Keratinocyte (primary cell): ENCODE measurements at regions not wholly inside any gene's neighbourhood (a gene's known extent, or its start where the extent isn't known, plus 50 kb on each side); places are given as distances from the start of the nearest gene placed in this dataset.

Experiments used
- DNase-seq: peaks from one replicate; pipeline ENCODE4 v3.0.0-alpha.2; 2011; ENCODE audit warnings: low read depth, missing footprints, low spot score
- FAIRE-seq: peaks from 2 replicates; lab custom pipeline; 2011; peaks lifted over from hg19 to GRCh38; lab: Jason Lieb, UNC
- H2AFZ ChIP-seq: 2 replicates; pipeline ENCODE4 v1.6.0; 2012; ENCODE audit warnings: low read length, control low read depth, inconsistent platforms; ENCODE audit not compliant: control insufficient read depth
- H3K27ac ChIP-seq: 2 replicates; pipeline ENCODE4 v1.5.1; 2011; ENCODE audit warnings: low read length; ENCODE audit not compliant: control insufficient read depth, insufficient read depth
- H3K27me3 ChIP-seq: 3 replicates; pipeline ENCODE4 v1.6.0; 2011; ENCODE audit warnings: low read length; ENCODE audit not compliant: control insufficient read depth, insufficient read depth; ENCODE audit errors: extremely low read depth
- H3K36me3 ChIP-seq, 2 experiments: 2 replicates in 1 of 2; 3 replicates in 1 of 2; pipeline ENCODE4 v1.5.1; 2011; ENCODE audit warnings: low read length in 2 of 2, mild to moderate bottlenecking in 1 of 2; ENCODE audit not compliant: control insufficient read depth in 2 of 2, insufficient read depth in 2 of 2; ENCODE audit errors: extremely low read depth in 1 of 2
- H3K4me1 ChIP-seq: 3 replicates; pipeline ENCODE4 v1.5.1; 2011; ENCODE audit warnings: low read length; ENCODE audit not compliant: control insufficient read depth, insufficient read depth; ENCODE audit errors: extremely low read depth
- H3K4me2 ChIP-seq: 3 replicates; pipeline ENCODE4 v1.6.0; 2011; ENCODE audit warnings: low read depth, low read length; ENCODE audit not compliant: control insufficient read depth, insufficient read depth; ENCODE audit errors: extremely low read depth
- H3K4me3 ChIP-seq, 3 experiments: fragments of 200-600 bp in 1 of 3; sonication (generic) in 1 of 3; 2 replicates in 2 of 3; 3 replicates in 1 of 3; pipeline ENCODE4 v1.5.1; 2011 to 2016; ENCODE audit warnings: low read length in 3 of 3, mild to moderate bottlenecking in 3 of 3, control low read depth in 2 of 3, inconsistent platforms in 1 of 3, low read depth in 1 of 3, mixed read lengths in 1 of 3, mixed run types in 1 of 3, moderate library complexity in 1 of 3; ENCODE audit not compliant: control insufficient read depth in 2 of 3, insufficient read depth in 2 of 3; ENCODE audit errors: extremely low read depth in 1 of 3
- H3K79me2 ChIP-seq: 2 replicates; pipeline ENCODE4 v1.6.0; 2012; ENCODE audit warnings: low read length; ENCODE audit not compliant: control insufficient read depth, insufficient read depth
- H3K9ac ChIP-seq: 3 replicates; pipeline ENCODE4 v1.6.0; 2011; ENCODE audit warnings: low read length; ENCODE audit not compliant: control insufficient read depth, insufficient read depth; ENCODE audit errors: extremely low read depth
- H3K9me1 ChIP-seq: 3 replicates; pipeline ENCODE4 v1.6.0; 2011; ENCODE audit warnings: low read length; ENCODE audit not compliant: control insufficient read depth, insufficient read depth; ENCODE audit errors: extremely low read depth
- H3K9me3 ChIP-seq: 2 replicates; pipeline ENCODE4 v1.5.1; 2012; ENCODE audit warnings: low read depth, low read length; ENCODE audit not compliant: control insufficient read depth
- H4K20me1 ChIP-seq: 3 replicates; pipeline ENCODE4 v1.6.0; 2011; ENCODE audit warnings: low read length; ENCODE audit not compliant: control insufficient read depth, insufficient read depth; ENCODE audit errors: extremely low read depth
- EZH2 ChIP-seq: IDR thresholded peaks from one replicate; pipeline ENCODE4 v1.6.1; 2012; ENCODE audit warnings: inconsistent platforms, mild to moderate bottlenecking, low read length, moderate library complexity
- dilution Hi-C: fragments of 300-500 bp; cut with MboI; formaldehyde crosslinking; loops from one replicate; pipeline ENCODE4 v1.7.0; 2020; ENCODE audit warnings: low sequenced_read_pairs; ENCODE audit not compliant: extremely low pct_ligation_motif_present
- TF ChIP-seq, protein P1 (sequence below), 3 experiments: IDR thresholded peaks in 1 of 3; conservative IDR thresholded peaks in 1 of 3; optimal IDR thresholded peaks in 1 of 3; 2 replicates in 2 of 3; 3 replicates in 1 of 3; pipeline versions ENCODE3 to v1.5.1; 2011; ENCODE audit warnings: low read length in 3 of 3, mild to moderate bottlenecking in 3 of 3, moderate library complexity in 2 of 3, control low read depth in 1 of 3, inconsistent platforms in 1 of 3; ENCODE audit not compliant: insufficient read depth in 2 of 3; ENCODE audit errors: extremely low read depth in 1 of 3

DNA sequence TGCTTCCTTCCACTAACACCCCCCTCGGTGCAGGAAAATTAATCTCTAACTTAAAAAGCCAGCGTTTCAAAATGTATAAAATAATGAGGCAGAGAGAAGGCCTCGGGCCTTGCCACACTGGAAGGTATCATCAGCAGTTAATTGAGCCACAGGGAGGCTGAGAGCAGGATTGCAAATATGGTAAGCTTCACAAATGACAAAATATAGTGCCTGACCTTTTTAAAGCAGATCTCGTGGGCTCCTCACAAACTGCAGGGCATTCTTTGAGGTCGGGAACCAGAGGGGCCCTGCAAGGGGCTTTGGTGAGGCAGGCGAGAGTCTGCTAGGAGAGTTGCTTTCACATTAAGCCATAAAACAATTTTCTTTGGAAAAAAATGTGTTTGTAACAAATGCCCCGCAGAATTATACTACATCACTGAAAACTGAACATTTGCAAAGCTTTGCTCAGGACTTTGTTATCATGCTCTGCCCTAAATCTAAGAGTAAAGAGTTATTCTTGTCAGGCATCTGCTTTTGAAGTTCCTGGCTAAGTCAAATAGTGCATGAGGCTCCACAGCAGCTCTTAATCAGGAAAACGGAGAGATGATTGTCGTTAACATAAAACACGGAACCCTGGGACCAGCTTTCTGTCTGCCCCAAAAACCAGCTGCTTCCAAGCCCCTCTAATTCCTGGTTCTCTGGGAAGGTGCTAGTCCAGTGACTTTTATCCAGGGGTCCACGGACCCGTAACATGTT is 61.4 kb upstream of the SYT13 start:
- no peak for FAIRE-seq
- no peak overlapping the region for H3K27ac ChIP-seq
- H4K20me1 ChIP-seq = no peaks in the 10 kb centered on the region
- no peak overlapping the region for H3K9ac ChIP-seq
- H3K9me3 ChIP-seq = no peaks in the 10 kb centered on the region
- H3K4me3 ChIP-seq = no peak overlapping the region
- no peak for DNase-seq
- H3K27me3 ChIP-seq = peaks cover 8% of the 10 kb centered on the region
- no peaks in the 10 kb centered on the region for H3K79me2 ChIP-seq
- no peak for TF ChIP-seq EZH2
- TF ChIP-seq, protein P1, sequence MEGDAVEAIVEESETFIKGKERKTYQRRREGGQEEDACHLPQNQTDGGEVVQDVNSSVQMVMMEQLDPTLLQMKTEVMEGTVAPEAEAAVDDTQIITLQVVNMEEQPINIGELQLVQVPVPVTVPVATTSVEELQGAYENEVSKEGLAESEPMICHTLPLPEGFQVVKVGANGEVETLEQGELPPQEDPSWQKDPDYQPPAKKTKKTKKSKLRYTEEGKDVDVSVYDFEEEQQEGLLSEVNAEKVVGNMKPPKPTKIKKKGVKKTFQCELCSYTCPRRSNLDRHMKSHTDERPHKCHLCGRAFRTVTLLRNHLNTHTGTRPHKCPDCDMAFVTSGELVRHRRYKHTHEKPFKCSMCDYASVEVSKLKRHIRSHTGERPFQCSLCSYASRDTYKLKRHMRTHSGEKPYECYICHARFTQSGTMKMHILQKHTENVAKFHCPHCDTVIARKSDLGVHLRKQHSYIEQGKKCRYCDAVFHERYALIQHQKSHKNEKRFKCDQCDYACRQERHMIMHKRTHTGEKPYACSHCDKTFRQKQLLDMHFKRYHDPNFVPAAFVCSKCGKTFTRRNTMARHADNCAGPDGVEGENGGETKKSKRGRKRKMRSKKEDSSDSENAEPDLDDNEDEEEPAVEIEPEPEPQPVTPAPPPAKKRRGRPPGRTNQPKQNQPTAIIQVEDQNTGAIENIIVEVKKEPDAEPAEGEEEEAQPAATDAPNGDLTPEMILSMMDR (optimal IDR thresholded peaks at IDR 0.05 in 1 of 3, IDR thresholded peaks at IDR 0.05 in 1 of 3, conservative IDR thresholded peaks at IDR 0.05 in 1 of 3; ENCODE audit: extremely low read depth in 1 of 3, insufficient read depth in 2 of 3, low read length in 3 of 3) = no peak
- no peaks in the 10 kb centered on the region for H3K9me1 ChIP-seq
- H3K36me3 ChIP-seq = no peaks in the 10 kb centered on the region
- no peak overlapping the region for H3K4me2 ChIP-seq
- H3K4me1 ChIP-seq = no peaks in the 10 kb centered on the region
- dilution Hi-C loops = loop anchor here (25.0 kb wide), 1 partner anchor 410 kb away; no protein-coding TSS in a partner anchor
- no peak overlapping the region for H2AFZ ChIP-seq

DNA sequence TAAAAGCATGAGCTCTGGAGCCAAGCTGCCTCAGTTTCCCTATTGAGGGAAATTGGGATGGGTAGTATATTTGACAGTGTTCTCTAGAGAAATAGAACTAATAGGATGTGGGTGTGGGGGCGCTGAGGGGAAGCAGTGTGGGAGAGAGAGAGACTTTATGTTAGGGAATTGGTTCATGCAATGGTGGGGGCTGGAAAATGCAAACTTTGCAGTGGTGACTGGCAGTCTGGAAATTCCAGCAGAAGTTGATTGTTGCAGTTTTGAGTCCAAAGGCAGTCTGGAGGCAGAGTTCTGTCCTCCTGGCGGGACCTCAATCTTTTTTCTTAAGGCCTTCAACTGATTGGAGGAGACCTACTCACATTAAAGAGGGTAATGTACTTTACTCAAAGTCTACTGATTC is 59.4 kb upstream of the SYT13 start:
- DNase-seq = no peak
- Histone ChIP-seq H3K36me3 (no peaks in the 10 kb centered on the region), H2AFZ (no peak overlapping the region), H3K79me2 (no peaks in the 10 kb centered on the region), H3K9me1 (no peaks in the 10 kb centered on the region), H3K27me3 (peaks cover 8% of the 10 kb centered on the region), H3K9ac (no peak overlapping the region), H3K9me3 (no peaks in the 10 kb centered on the region), H3K27ac (no peak overlapping the region), H3K4me1 (no peaks in the 10 kb centered on the region), H4K20me1 (no peaks in the 10 kb centered on the region), H3K4me3 (no peak overlapping the region), H3K4me2 (no peak overlapping the region)
- TF ChIP-seq, protein P1 (optimal IDR thresholded peaks at IDR 0.05 in 1 of 3, IDR thresholded peaks at IDR 0.05 in 1 of 3, conservative IDR thresholded peaks at IDR 0.05 in 1 of 3; ENCODE audit: extremely low read depth in 1 of 3, insufficient read depth in 2 of 3, low read length in 3 of 3) = no peak
- no peak for TF ChIP-seq EZH2
- dilution Hi-C loops = loop anchor here (25.0 kb wide), 1 partner anchor 408 kb away; no protein-coding TSS in a partner anchor
- FAIRE-seq = no peak
